CD4-positive, alpha-beta memory T cell (primary cell): ENCODE measurements at regions not wholly inside any gene's neighbourhood (a gene's known extent, or its start where the extent isn't known, plus 50 kb on each side); places are given as distances from the start of the nearest gene placed in this dataset.

Experiments
- CTCF ChIA-PET: fragments of 350-600 bp; sonication (Branson Sonifier 250); formaldehyde crosslinking; loops from one replicate; lab custom pipeline; 2021; ENCODE audit warnings: inconsistent platforms; ENCODE audit not compliant: partially characterized antibody; lab: Charles Lee
- POLR2A ChIA-PET: fragments of 350-600 bp; sonication (Branson Sonifier 250); formaldehyde crosslinking; loops from one replicate; lab custom pipeline; 2021; ENCODE audit not compliant: partially characterized antibody; lab: Charles Lee
- DNase-seq, 5 donors: peaks; one replicate each; pipeline versions ENCODE4 v3.0.0 to v3.0.0-alpha.2; 2020 to 2022; ENCODE audit warnings: mixed read lengths in 1 of 5
- H3K27ac ChIP-seq: one replicate; pipeline ENCODE4 v1.7.0; 2013; ENCODE audit warnings: low read depth, low read length
- H3K27me3 ChIP-seq: 2 replicates; pipeline ENCODE4 v1.7.0; 2013; ENCODE audit warnings: mild to moderate bottlenecking, low read length, moderate library complexity; ENCODE audit not compliant: insufficient read depth
- H3K36me3 ChIP-seq: 2 replicates; pipeline ENCODE4 v1.7.0; 2013; ENCODE audit warnings: mild to moderate bottlenecking, low read length, moderate library complexity; ENCODE audit not compliant: insufficient read depth
- H3K4me1 ChIP-seq: 2 replicates; pipeline ENCODE4 v1.7.0; 2013; ENCODE audit warnings: mild to moderate bottlenecking, low read length, moderate library complexity; ENCODE audit not compliant: insufficient read depth
- H3K4me3 ChIP-seq, 2 donors: one replicate each; pipeline ENCODE4 v1.7.0; 2013; ENCODE audit warnings: low read length in 2 of 2, mild to moderate bottlenecking in 1 of 2
- H3K9me3 ChIP-seq, 2 donors: one replicate each; pipeline ENCODE4 v1.7.0; 2013; ENCODE audit warnings: low read length in 2 of 2, control low read depth in 1 of 2; ENCODE audit not compliant: control insufficient read depth in 1 of 2
- H3K27ac Mint-ChIP-seq, 7 donors: one replicate each; pipeline ENCODE4 v1.8.0; 2020 to 2021; ENCODE audit warnings: mixed read lengths in 7 of 7, mild to moderate bottlenecking in 6 of 7, inconsistent platforms in 3 of 7, moderate library complexity in 3 of 7
- H3K27me3 Mint-ChIP-seq, 2 donors: one replicate each; pipeline ENCODE4 v1.8.0; 2020 to 2021; ENCODE audit warnings: mixed read lengths in 2 of 2
- H3K36me3 Mint-ChIP-seq, 2 donors: one replicate each; pipeline ENCODE4 v1.8.0; 2020 to 2021; ENCODE audit warnings: mixed read lengths in 2 of 2, inconsistent platforms in 1 of 2, mild to moderate bottlenecking in 1 of 2
- H3K4me1 Mint-ChIP-seq, 4 donors: one replicate each; pipeline ENCODE4 v1.8.0; 2020 to 2021; ENCODE audit warnings: mixed read lengths in 4 of 4, mild to moderate bottlenecking in 1 of 4
- H3K4me3 Mint-ChIP-seq, 8 donors: one replicate each; pipeline ENCODE4 v1.8.0; 2020 to 2021; ENCODE audit warnings: mixed read lengths in 8 of 8, mild to moderate bottlenecking in 7 of 8, moderate library complexity in 6 of 8, inconsistent platforms in 3 of 8
- H3K9me3 Mint-ChIP-seq, 8 donors: one replicate each; pipeline ENCODE4 v1.8.0; 2020 to 2021; ENCODE audit warnings: mixed read lengths in 8 of 8, mild to moderate bottlenecking in 5 of 8, inconsistent platforms in 3 of 8, moderate library complexity in 1 of 8
- intact Hi-C: fragments of 100-400 bp; cut with micrococcal nuclease; formaldehyde crosslinking; loops from one replicate; pipeline ENCODE4 v1.15.1; 2023

GRCh38 chr14:84125676-84126075 lies 1404.3 kb upstream of the FLRT2 start:
- Mint-ChIP-seq H3K27me3 (no peaks in the 10 kb centered on the region), H3K9me3 (peaks cover 0 to 15% (median under 1%) of the 10 kb centered on the region in 8 donors), H3K36me3 (no peaks in the 10 kb centered on the region), H3K27ac (no peak overlapping the region), H3K4me3 (no peak overlapping the region), H3K4me1 (no peaks in the 10 kb centered on the region)
- DNase-seq, result no peak
- no peaks in the 10 kb centered on the region for H3K27me3 ChIP-seq
- H3K9me3 ChIP-seq, result no peaks in the 10 kb centered on the region
- no peak overlapping the region for H3K4me3 ChIP-seq
- CTCF ChIA-PET, result no interaction called here
- H3K4me1 ChIP-seq, result no peaks in the 10 kb centered on the region
- no peaks in the 10 kb centered on the region for H3K36me3 ChIP-seq
- POLR2A ChIA-PET, result no interaction called here
- intact Hi-C loops, result no loop called here
- no peak overlapping the region for H3K27ac ChIP-seq

- Mint-ChIP-seq H3K36me3 (no peaks in the 10 kb centered on the region), H3K4me1 (no peaks in the 10 kb centered on the region), H3K9me3 (peaks cover 0 to 15% (median 2%) of the 10 kb centered on the region in 8 donors), H3K27me3 (no peaks in the 10 kb centered on the region), H3K4me3 (no peak overlapping the region), H3K27ac (no peak overlapping the region)
- no peaks in the 10 kb centered on the region for H3K27me3 ChIP-seq
- no peaks in the 10 kb centered on the region for H3K4me1 ChIP-seq
- no peak overlapping the region for H3K27ac ChIP-seq
- ChIA-PET CTCF (no interaction called here), POLR2A (no interaction called here)
- H3K36me3 ChIP-seq, result no peaks in the 10 kb centered on the region
- no peak for DNase-seq
- no peak overlapping the region for H3K4me3 ChIP-seq
- H3K9me3 ChIP-seq, result no peaks in the 10 kb centered on the region
- intact Hi-C loops, result no loop called here
Observed at GRCh38 chr14:84127495-84127894, 1402.4 kb upstream of the FLRT2 start.

DNA sequence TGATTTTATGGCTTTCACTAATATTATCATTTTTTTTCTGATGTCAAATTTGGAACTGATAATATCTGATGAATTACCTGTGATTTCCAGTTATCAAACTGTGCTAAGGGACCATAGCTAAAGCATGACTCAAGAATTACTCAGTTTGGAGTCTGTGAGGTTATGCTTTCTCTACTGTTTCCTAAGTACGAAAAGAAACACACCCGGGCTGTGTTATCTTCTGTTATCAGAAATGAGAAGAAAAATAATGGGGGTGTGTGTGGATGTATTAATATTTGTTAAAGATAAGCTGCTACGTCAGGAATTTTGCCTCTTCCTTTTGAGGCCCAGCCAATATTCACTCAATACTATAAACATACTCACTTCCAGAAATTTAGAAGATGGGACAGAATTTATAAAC lies 1401.9 kb upstream of the FLRT2 start:
- no peaks in the 10 kb centered on the region for H3K4me1 Mint-ChIP-seq
- CTCF ChIA-PET, result no interaction called here
- no peak for DNase-seq
- intact Hi-C loops, result no loop called here
- H3K27me3 ChIP-seq, result no peaks in the 10 kb centered on the region
- H3K9me3 ChIP-seq, result no peaks in the 10 kb centered on the region
- H3K4me1 ChIP-seq, result no peaks in the 10 kb centered on the region
- POLR2A ChIA-PET, result no interaction called here
- no peak overlapping the region for H3K4me3 Mint-ChIP-seq
- H3K9me3 Mint-ChIP-seq, result peaks cover 0 to 15% (median 2%) of the 10 kb centered on the region in 8 donors
- H3K36me3 Mint-ChIP-seq, result no peaks in the 10 kb centered on the region
- H3K27ac ChIP-seq, result no peak overlapping the region
- H3K4me3 ChIP-seq, result no peak overlapping the region
- no peaks in the 10 kb centered on the region for H3K36me3 ChIP-seq
- no peak overlapping the region for H3K27ac Mint-ChIP-seq
- H3K27me3 Mint-ChIP-seq, result no peaks in the 10 kb centered on the region

DNA sequence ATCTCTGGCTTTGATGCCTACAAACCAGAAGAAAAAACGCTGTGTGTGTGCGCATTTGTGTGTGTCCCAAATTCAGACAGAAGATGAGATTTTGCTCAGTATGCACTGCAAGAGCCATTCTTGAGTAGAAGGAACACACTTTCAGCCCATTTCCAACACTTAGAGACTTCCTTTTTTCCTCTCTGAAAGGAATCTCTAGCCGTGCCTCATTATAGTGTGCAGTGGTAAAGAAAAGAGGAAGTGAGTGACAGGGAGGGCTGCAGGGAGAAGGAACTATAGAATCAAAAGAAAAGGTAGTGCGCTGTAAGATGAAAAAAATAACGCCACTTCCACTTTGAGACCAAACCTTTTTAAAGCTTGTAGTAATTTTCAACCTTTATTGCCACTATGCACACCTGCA lies 1400.9 kb upstream of the FLRT2 start:
- H3K4me3 ChIP-seq, result no peak overlapping the region
- no peak overlapping the region for H3K27ac Mint-ChIP-seq
- no peak for DNase-seq
- H3K36me3 Mint-ChIP-seq, result no peaks in the 10 kb centered on the region
- H3K27ac ChIP-seq, result no peak overlapping the region
- no peaks in the 10 kb centered on the region for H3K4me1 Mint-ChIP-seq
- intact Hi-C loops, result no loop called here
- CTCF ChIA-PET, result no interaction called here
- H3K9me3 Mint-ChIP-seq, result peaks cover 0 to 17% (median 4%) of the 10 kb centered on the region in 8 donors
- H3K27me3 ChIP-seq, result no peaks in the 10 kb centered on the region
- H3K4me1 ChIP-seq, result no peaks in the 10 kb centered on the region
- H3K4me3 Mint-ChIP-seq, result no peak overlapping the region
- H3K27me3 Mint-ChIP-seq, result no peaks in the 10 kb centered on the region
- POLR2A ChIA-PET, result no interaction called here
- no peaks in the 10 kb centered on the region for H3K9me3 ChIP-seq
- no peaks in the 10 kb centered on the region for H3K36me3 ChIP-seq

DNA sequence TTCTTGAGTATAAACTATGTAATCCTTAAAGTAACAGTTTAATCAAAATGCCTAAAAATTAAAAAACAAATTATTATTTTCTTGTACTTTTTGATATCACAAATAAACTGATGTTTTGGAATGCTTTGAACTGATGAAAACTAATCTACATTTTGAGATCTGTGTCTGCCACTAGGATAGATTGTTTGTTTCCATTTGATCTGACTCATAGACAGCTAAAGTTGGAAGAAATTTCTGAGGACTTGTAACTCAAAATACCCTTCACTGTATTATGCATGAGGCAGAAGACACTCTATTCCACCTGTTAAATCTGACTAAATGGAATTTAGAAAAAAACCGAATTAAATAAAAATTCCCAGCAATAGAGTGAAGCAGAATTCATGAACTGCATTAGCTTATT lies 1400.0 kb upstream of the FLRT2 start:
- CTCF ChIA-PET, result no interaction called here
- Histone ChIP-seq H3K27ac (no peak overlapping the region), H3K27me3 (no peaks in the 10 kb centered on the region), H3K4me1 (no peaks in the 10 kb centered on the region), H3K4me3 (no peak overlapping the region), H3K36me3 (no peaks in the 10 kb centered on the region), H3K9me3 (no peaks in the 10 kb centered on the region)
- intact Hi-C loops, result no loop called here
- Mint-ChIP-seq H3K36me3 (no peaks in the 10 kb centered on the region), H3K4me1 (no peaks in the 10 kb centered on the region), H3K27me3 (no peaks in the 10 kb centered on the region), H3K27ac (no peak overlapping the region), H3K9me3 (peaks cover 0 to 22% (median 4%) of the 10 kb centered on the region in 8 donors), H3K4me3 (no peak overlapping the region)
- no peak for DNase-seq
- POLR2A ChIA-PET, result no interaction called here

DNA sequence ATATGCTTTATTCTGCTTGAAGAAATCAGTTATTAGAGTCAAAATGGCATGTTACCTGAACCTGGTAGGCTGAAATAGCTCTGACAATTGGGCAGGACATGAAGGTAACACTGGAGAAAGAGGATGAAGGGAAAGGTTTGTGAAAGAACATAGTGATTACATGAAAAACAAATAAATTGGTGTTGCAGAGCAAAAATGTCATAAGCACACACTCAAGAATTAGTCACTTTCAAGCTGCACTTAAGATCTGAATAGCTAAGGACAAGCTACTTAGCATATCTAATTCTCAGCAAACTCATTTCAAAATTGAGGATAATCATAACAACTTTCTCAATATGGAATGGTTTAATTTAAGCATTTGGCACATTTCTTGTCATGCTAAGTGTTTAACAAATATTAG lies 1398.0 kb upstream of the FLRT2 start:
- ChIA-PET CTCF (no interaction called here), POLR2A (no interaction called here)
- Mint-ChIP-seq H3K4me3 (no peak overlapping the region), H3K4me1 (no peaks in the 10 kb centered on the region), H3K27me3 (no peaks in the 10 kb centered on the region), H3K36me3 (no peaks in the 10 kb centered on the region), H3K27ac (peak overlapping the region in 1 of 7 donors; percentile 2), H3K9me3 (peaks cover 3 to 20% (median 10%) of the 10 kb centered on the region in 8 donors)
- DNase-seq, result no peak
- Histone ChIP-seq H3K27me3 (no peaks in the 10 kb centered on the region), H3K4me3 (no peak overlapping the region), H3K27ac (no peak overlapping the region), H3K36me3 (no peaks in the 10 kb centered on the region), H3K9me3 (no peaks in the 10 kb centered on the region), H3K4me1 (no peaks in the 10 kb centered on the region)
- intact Hi-C loops, result no loop called here

- DNase-seq, result no peak
- ChIA-PET CTCF (no interaction called here), POLR2A (no interaction called here)
- Mint-ChIP-seq H3K27ac (no peak overlapping the region), H3K9me3 (peaks cover 0 to 18% (median 10%) of the 10 kb centered on the region in 8 donors), H3K4me3 (no peak overlapping the region), H3K27me3 (no peaks in the 10 kb centered on the region), H3K4me1 (no peaks in the 10 kb centered on the region), H3K36me3 (no peaks in the 10 kb centered on the region)
- H3K36me3 ChIP-seq, result no peaks in the 10 kb centered on the region
- H3K27me3 ChIP-seq, result no peaks in the 10 kb centered on the region
- intact Hi-C loops, result no loop called here
- no peak overlapping the region for H3K4me3 ChIP-seq
- H3K4me1 ChIP-seq, result no peaks in the 10 kb centered on the region
- no peaks in the 10 kb centered on the region for H3K9me3 ChIP-seq
- no peak overlapping the region for H3K27ac ChIP-seq
Observed at GRCh38 chr14:84144166-84144565, 1385.8 kb upstream of the FLRT2 start.

GRCh38 chr14:84152452-84152851 lies 1377.5 kb upstream of the FLRT2 start:
- Histone ChIP-seq H3K27me3 (no peaks in the 10 kb centered on the region), H3K9me3 (peaks cover 0 to 3% of the 10 kb centered on the region in 2 donors), H3K4me3 (no peak overlapping the region), H3K36me3 (no peaks in the 10 kb centered on the region), H3K27ac (no peak overlapping the region), H3K4me1 (no peaks in the 10 kb centered on the region)
- no peak overlapping the region for H3K4me3 Mint-ChIP-seq
- ChIA-PET POLR2A (no interaction called here), CTCF (no interaction called here)
- H3K9me3 Mint-ChIP-seq, result peaks cover 0 to 25% (median 5%) of the 10 kb centered on the region in 8 donors
- peak overlapping the region in 1 of 7 donors; percentile 41 for H3K27ac Mint-ChIP-seq
- DNase-seq, result no peak
- no peaks in the 10 kb centered on the region for H3K36me3 Mint-ChIP-seq
- intact Hi-C loops, result no loop called here
- H3K27me3 Mint-ChIP-seq, result no peaks in the 10 kb centered on the region
- no peaks in the 10 kb centered on the region for H3K4me1 Mint-ChIP-seq
